Activated naive CD8-positive, alpha-beta T cell treated with anti-CD3 and anti-CD28 coated beads, Interleukin-2, amount 50 U/mL, for 24 hours (primary cell): ENCODE measurements at regions not wholly inside any gene's neighbourhood (a gene's known extent, or its start where the extent isn't known, plus 50 kb on each side); places are given as distances from the start of the nearest gene placed in this dataset.
"Not testable (repeated sequence)": the region's sequence is repeated elsewhere in the genome, so short reads cannot be mapped to it uniquely, and the experiment has no call there.

Experiments used
- ATAC-seq: fragments of 150-1000 bp; cut with Tn5 transposase; one replicate; pipeline ENCODE4 v1.10.0; 2021
- DNase-seq: peaks from one replicate; pipeline ENCODE4 v3.0.0; 2021
- H3K27ac Mint-ChIP-seq: one replicate; pipeline ENCODE4 v1.8.0; 2021; ENCODE audit warnings: mild to moderate bottlenecking, mixed read lengths
- H3K27me3 Mint-ChIP-seq: one replicate; pipeline ENCODE4 v1.8.0; 2021; ENCODE audit warnings: mixed read lengths
- H3K36me3 Mint-ChIP-seq: one replicate; pipeline ENCODE4 v1.8.0; 2021; ENCODE audit warnings: low read depth, mixed read lengths
- H3K4me1 Mint-ChIP-seq: one replicate; pipeline ENCODE4 v1.8.0; 2021; ENCODE audit warnings: mixed read lengths
- H3K4me3 Mint-ChIP-seq: one replicate; pipeline ENCODE4 v1.8.0; 2021; ENCODE audit warnings: mild to moderate bottlenecking, moderate library complexity, mixed read lengths
- H3K9me3 Mint-ChIP-seq: one replicate; pipeline ENCODE4 v1.8.0; 2021; ENCODE audit warnings: mixed read lengths

- not testable (repeated sequence) for H3K27ac Mint-ChIP-seq, H3K27me3 Mint-ChIP-seq, H3K9me3 Mint-ChIP-seq, DNase-seq, H3K4me1 Mint-ChIP-seq, ATAC-seq, H3K36me3 Mint-ChIP-seq, H3K4me3 Mint-ChIP-seq
These were observed 358.7 kb downstream of the TUBA3C start for GRCh38 chr13:18822655-18823639.

GRCh38 chr13:18773988-18774387 lies 407.6 kb downstream of the TUBA3C start:
- H3K27me3 Mint-ChIP-seq, DNase-seq, H3K4me3 Mint-ChIP-seq, ATAC-seq, H3K36me3 Mint-ChIP-seq, H3K4me1 Mint-ChIP-seq, H3K27ac Mint-ChIP-seq, H3K9me3 Mint-ChIP-seq: not testable (repeated sequence)

GRCh38 chr13:18741696-18742095 lies 439.9 kb downstream of the TUBA3C start:
- DNase-seq, H3K4me3 Mint-ChIP-seq, H3K36me3 Mint-ChIP-seq, ATAC-seq, H3K4me1 Mint-ChIP-seq, H3K27me3 Mint-ChIP-seq, H3K27ac Mint-ChIP-seq, H3K9me3 Mint-ChIP-seq: not testable (repeated sequence)

GRCh38 chr13:18739310-18739709 lies 442.3 kb downstream of the TUBA3C start:
- Mint-ChIP-seq H3K9me3 (no peaks in the 10 kb centered on the region), H3K27me3 (no peaks in the 10 kb centered on the region), H3K4me3 (no peak overlapping the region), H3K36me3 (no peaks in the 10 kb centered on the region), H3K4me1 (no peaks in the 10 kb centered on the region), H3K27ac (no peak overlapping the region)
- ATAC-seq (no peak), DNase-seq (no peak)

GRCh38 chr13:18738086-18738485 lies 443.5 kb downstream of the TUBA3C start:
- H3K4me3 Mint-ChIP-seq, H3K27me3 Mint-ChIP-seq, H3K36me3 Mint-ChIP-seq, H3K9me3 Mint-ChIP-seq, DNase-seq, H3K4me1 Mint-ChIP-seq, ATAC-seq, H3K27ac Mint-ChIP-seq: not testable (repeated sequence)

GRCh38 chr13:18727138-18727537 lies 454.5 kb downstream of the TUBA3C start:
- not testable (repeated sequence) for ATAC-seq, H3K27ac Mint-ChIP-seq

GRCh38 chr13:18726524-18726923 lies 455.1 kb downstream of the TUBA3C start:
- ATAC-seq, DNase-seq, H3K4me3 Mint-ChIP-seq, H3K27me3 Mint-ChIP-seq, H3K4me1 Mint-ChIP-seq, H3K36me3 Mint-ChIP-seq, H3K27ac Mint-ChIP-seq, H3K9me3 Mint-ChIP-seq: not testable (repeated sequence)

More at GRCh38 chr13:18727138-18727537, 454.5 kb downstream of the TUBA3C start:
- H3K9me3 Mint-ChIP-seq, H3K27me3 Mint-ChIP-seq, DNase-seq, H3K4me1 Mint-ChIP-seq, H3K36me3 Mint-ChIP-seq, H3K4me3 Mint-ChIP-seq: not testable (repeated sequence)

GRCh38 chr13:18725242-18725822 lies 456.3 kb downstream of the TUBA3C start:
- not testable (repeated sequence) for H3K4me3 Mint-ChIP-seq, H3K27ac Mint-ChIP-seq, H3K27me3 Mint-ChIP-seq, H3K9me3 Mint-ChIP-seq, H3K36me3 Mint-ChIP-seq, DNase-seq, H3K4me1 Mint-ChIP-seq, ATAC-seq

- ATAC-seq (no peak), DNase-seq (no peak)
- peaks cover 8% of the 10 kb centered on the region for H3K9me3 Mint-ChIP-seq
- H3K27ac Mint-ChIP-seq: no peak overlapping the region
- no peaks in the 10 kb centered on the region for H3K4me1 Mint-ChIP-seq
- no peaks in the 10 kb centered on the region for H3K36me3 Mint-ChIP-seq
- no peak overlapping the region for H3K4me3 Mint-ChIP-seq
- no peaks in the 10 kb centered on the region for H3K27me3 Mint-ChIP-seq
These were observed 466.7 kb downstream of the TUBA3C start for GRCh38 chr13:18714889-18715288.

GRCh38 chr13:18710673-18711072 lies 471.0 kb downstream of the TUBA3C start:
- not testable (repeated sequence) for H3K27me3 Mint-ChIP-seq, H3K27ac Mint-ChIP-seq, H3K9me3 Mint-ChIP-seq, DNase-seq, H3K36me3 Mint-ChIP-seq, ATAC-seq, H3K4me3 Mint-ChIP-seq, H3K4me1 Mint-ChIP-seq

GRCh38 chr13:18706538-18706937 lies 475.1 kb downstream of the TUBA3C start:
- DNase-seq, H3K4me3 Mint-ChIP-seq, H3K27ac Mint-ChIP-seq, H3K27me3 Mint-ChIP-seq, ATAC-seq, H3K4me1 Mint-ChIP-seq, H3K36me3 Mint-ChIP-seq, H3K9me3 Mint-ChIP-seq: not testable (repeated sequence)

- not testable (repeated sequence) for H3K36me3 Mint-ChIP-seq, H3K27ac Mint-ChIP-seq, H3K4me3 Mint-ChIP-seq, H3K27me3 Mint-ChIP-seq, DNase-seq, H3K4me1 Mint-ChIP-seq, ATAC-seq, H3K9me3 Mint-ChIP-seq
These were observed 479.0 kb downstream of the TUBA3C start for GRCh38 chr13:18702464-18703247.

GRCh38 chr13:18698332-18698731 lies 483.3 kb downstream of the TUBA3C start:
- H3K4me3 Mint-ChIP-seq, DNase-seq, H3K27ac Mint-ChIP-seq, H3K4me1 Mint-ChIP-seq, H3K27me3 Mint-ChIP-seq, H3K36me3 Mint-ChIP-seq, ATAC-seq, H3K9me3 Mint-ChIP-seq: not testable (repeated sequence)

- H3K4me1 Mint-ChIP-seq, H3K27me3 Mint-ChIP-seq, H3K9me3 Mint-ChIP-seq, H3K36me3 Mint-ChIP-seq, H3K4me3 Mint-ChIP-seq, H3K27ac Mint-ChIP-seq, DNase-seq, ATAC-seq: not testable (repeated sequence)
These were observed 483.8 kb downstream of the TUBA3C start for GRCh38 chr13:18697851-18698250.
